ENCODE measurements at regions not wholly inside any gene's neighbourhood (a gene's known extent, or its start where the extent isn't known, plus 50 kb on each side); places are given as distances from the start of the nearest gene placed in this dataset.

- intact Hi-C loops (cut with micrococcal nuclease; ENCODE audit: unreplicated experiment) (no loop called here), in situ Hi-C loops (cut with HindIII; ENCODE audit: extremely low pct_ligation_motif_present, low pct_unique_long_range_greater_than_20kb) (no loop called here)
- H3K79me2 ChIP-seq (ENCODE audit: insufficient read depth, low read length): no peaks in the 10 kb centered on the region
- H3K27ac ChIP-seq (ENCODE audit: extremely low read length, insufficient read depth, low read length): no peak overlapping the region
- H4K20me1 ChIP-seq (ENCODE audit: insufficient read depth, low read length): no peaks in the 10 kb centered on the region
- DNase-seq (ENCODE audit: low spot score) (no peak), FAIRE-seq (no peak), ATAC-seq (no peak)
- POLR2A ChIA-PET: no interaction called here
- no peaks in the 10 kb centered on the region for H3K36me3 ChIP-seq (replicated peaks in 1 of 2; ENCODE audit: control insufficient read depth in 1 of 2, insufficient read depth in 2 of 2, low read length in 2 of 2)
- no peaks in the 10 kb centered on the region for H3K9me3 ChIP-seq (ENCODE audit: low read length)
- no peaks in the 10 kb centered on the region for H3K27me3 ChIP-seq (ENCODE audit: control insufficient read depth in 1 of 2, insufficient read depth in 2 of 2, low read length in 2 of 2)
- H3K4me2 ChIP-seq (ENCODE audit: low read depth, low read length): no peak overlapping the region
- no peak overlapping the region for H3K4me3 ChIP-seq (replicated peaks in 1 of 3; ENCODE audit: insufficient read depth in 1 of 3, low read depth in 2 of 3, low read length in 3 of 3)
- CTCF ChIA-PET (ENCODE audit: low intra/inter-chr PET ratio, low total read pairs): no interaction called here
- H3K9ac ChIP-seq (ENCODE audit: insufficient read depth, low read depth, low read length): no peak overlapping the region
- H2AFZ ChIP-seq (ENCODE audit: low read length): no peak overlapping the region
- H3K4me1 ChIP-seq (ENCODE audit: insufficient read depth, low read length): no peaks in the 10 kb centered on the region
- BruUV-seq (replicated peaks): no TSS peak
- TF ChIP-seq HOXA3 (CRISPR knock-in tag; IDR thresholded peaks at IDR 0.05) (no peak), SIN3B (IDR thresholded peaks at IDR 0.05; ENCODE audit: low read length) (no peak), YEATS4 (CRISPR knock-in tag; IDR thresholded peaks at IDR 0.05; ENCODE audit: borderline replicate concordance) (no peak), PRPF4 (IDR thresholded peaks at IDR 0.05; ENCODE audit: low read depth, low read length, poor library complexity, severe bottlenecking) (no peak), CBFB (CRISPR knock-in tag; IDR thresholded peaks at IDR 0.05) (no peak), KAT2B (IDR thresholded peaks at IDR 0.05; ENCODE audit: borderline replicate concordance, low read depth, low read length) (no peak), ZNF609 (CRISPR knock-in tag; IDR thresholded peaks at IDR 0.05; ENCODE audit: borderline replicate concordance) (no peak), SP1 (IDR thresholded peaks at IDR 0.05) (no peak), SP1 (CRISPR knock-in tag; IDR thresholded peaks at IDR 0.05) (no peak), ZBTB3 (CRISPR knock-in tag; IDR thresholded peaks at IDR 0.05; ENCODE audit: borderline replicate concordance, low read depth) (no peak), TBP (CRISPR knock-in tag; IDR thresholded peaks at IDR 0.05) (no peak), SALL1 (CRISPR knock-in tag; IDR thresholded peaks at IDR 0.05) (no peak), HNRNPUL1 (IDR thresholded peaks at IDR 0.05; ENCODE audit: low read depth, low read length) (no peak), MAFG (CRISPR knock-in tag; IDR thresholded peaks at IDR 0.05) (no peak), KDM2A (CRISPR knock-in tag; IDR thresholded peaks at IDR 0.05; ENCODE audit: borderline replicate concordance, low read depth) (no peak)
- TF ChIP-seq, protein P1, sequence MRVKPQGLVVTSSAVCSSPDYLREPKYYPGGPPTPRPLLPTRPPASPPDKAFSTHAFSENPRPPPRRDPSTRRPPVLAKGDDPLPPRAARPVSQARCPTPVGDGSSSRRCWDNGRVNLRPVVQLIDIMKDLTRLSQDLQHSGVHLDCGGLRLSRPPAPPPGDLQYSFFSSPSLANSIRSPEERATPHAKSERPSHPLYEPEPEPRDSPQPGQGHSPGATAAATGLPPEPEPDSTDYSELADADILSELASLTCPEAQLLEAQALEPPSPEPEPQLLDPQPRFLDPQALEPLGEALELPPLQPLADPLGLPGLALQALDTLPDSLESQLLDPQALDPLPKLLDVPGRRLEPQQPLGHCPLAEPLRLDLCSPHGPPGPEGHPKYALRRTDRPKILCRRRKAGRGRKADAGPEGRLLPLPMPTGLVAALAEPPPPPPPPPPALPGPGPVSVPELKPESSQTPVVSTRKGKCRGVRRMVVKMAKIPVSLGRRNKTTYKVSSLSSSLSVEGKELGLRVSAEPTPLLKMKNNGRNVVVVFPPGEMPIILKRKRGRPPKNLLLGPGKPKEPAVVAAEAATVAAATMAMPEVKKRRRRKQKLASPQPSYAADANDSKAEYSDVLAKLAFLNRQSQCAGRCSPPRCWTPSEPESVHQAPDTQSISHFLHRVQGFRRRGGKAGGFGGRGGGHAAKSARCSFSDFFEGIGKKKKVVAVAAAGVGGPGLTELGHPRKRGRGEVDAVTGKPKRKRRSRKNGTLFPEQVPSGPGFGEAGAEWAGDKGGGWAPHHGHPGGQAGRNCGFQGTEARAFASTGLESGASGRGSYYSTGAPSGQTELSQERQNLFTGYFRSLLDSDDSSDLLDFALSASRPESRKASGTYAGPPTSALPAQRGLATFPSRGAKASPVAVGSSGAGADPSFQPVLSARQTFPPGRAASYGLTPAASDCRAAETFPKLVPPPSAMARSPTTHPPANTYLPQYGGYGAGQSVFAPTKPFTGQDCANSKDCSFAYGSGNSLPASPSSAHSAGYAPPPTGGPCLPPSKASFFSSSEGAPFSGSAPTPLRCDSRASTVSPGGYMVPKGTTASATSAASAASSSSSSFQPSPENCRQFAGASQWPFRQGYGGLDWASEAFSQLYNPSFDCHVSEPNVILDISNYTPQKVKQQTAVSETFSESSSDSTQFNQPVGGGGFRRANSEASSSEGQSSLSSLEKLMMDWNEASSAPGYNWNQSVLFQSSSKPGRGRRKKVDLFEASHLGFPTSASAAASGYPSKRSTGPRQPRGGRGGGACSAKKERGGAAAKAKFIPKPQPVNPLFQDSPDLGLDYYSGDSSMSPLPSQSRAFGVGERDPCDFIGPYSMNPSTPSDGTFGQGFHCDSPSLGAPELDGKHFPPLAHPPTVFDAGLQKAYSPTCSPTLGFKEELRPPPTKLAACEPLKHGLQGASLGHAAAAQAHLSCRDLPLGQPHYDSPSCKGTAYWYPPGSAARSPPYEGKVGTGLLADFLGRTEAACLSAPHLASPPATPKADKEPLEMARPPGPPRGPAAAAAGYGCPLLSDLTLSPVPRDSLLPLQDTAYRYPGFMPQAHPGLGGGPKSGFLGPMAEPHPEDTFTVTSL (CRISPR knock-in tag; IDR thresholded peaks at IDR 0.05; ENCODE audit: borderline replicate concordance): no peak
These were observed 93.0 kb upstream of the ZNF800 start for GRCh38 chr7:127485482-127485881.
